Lower leg skin (tissue), 4 donors: ENCODE measurements at regions not wholly inside any gene's neighbourhood (a gene's known extent, or its start where the extent isn't known, plus 50 kb on each side); places are given as distances from the start of the nearest gene placed in this dataset.
"Not testable (repeated sequence)": the region's sequence is repeated elsewhere in the genome, so short reads cannot be mapped to it uniquely, and the experiment has no call there.

ENCODE experiments used
- DNase-seq, 2 donors: peaks; one replicate each; pipeline ENCODE4 v3.0.0-alpha.2; 2019; ENCODE audit warnings: low spot score in 2 of 2
- H3K4me3 ChIP-seq: fragments of 200-600 bp; sonication (generic); 2 replicates; pipeline ENCODE4 v1.5.1; 2017; ENCODE audit warnings: mild to moderate bottlenecking, low read depth; ENCODE audit not compliant: poor library complexity, severe bottlenecking
- CTCF ChIP-seq, 3 donors: fragments of 450-650 bp; IDR thresholded peaks; one replicate each; pipeline ENCODE4 v1.5.1; 2016; ENCODE audit warnings: antibody characterized with exemption in 3 of 3, mild to moderate bottlenecking in 3 of 3, moderate library complexity in 2 of 3
- POLR2A ChIP-seq, 2 donors: fragments of 450-650 bp; IDR thresholded peaks; one replicate each; pipeline ENCODE4 v1.6.1; 2016 to 2017; ENCODE audit warnings: antibody characterized with exemption in 2 of 2, mild to moderate bottlenecking in 1 of 2, moderate library complexity in 1 of 2
- WGBS, 2 donors: methylation state at CpG; one replicate each; pipeline ENCODE4 v1.1.5; 2018; 5-methylcytosine and 5-hydroxymethylcytosine counted together
- intact Hi-C: fragments of 100-400 bp; cut with DNase I; formaldehyde crosslinking; loops from one replicate; pipeline ENCODE4 v1.15.0; 2023; ENCODE audit warnings: low total_unique reads

- TF ChIP-seq CTCF (IDR thresholded peaks at IDR 0.05) (no peak), POLR2A (IDR thresholded peaks at IDR 0.05) (no peak)
- 42 to 58% methylated on average over 1 of the region's 1 CpG for WGBS, 2 donors
- intact Hi-C loops = no loop called here
Observed at GRCh38 chr11:81573367-81573766, 1160.3 kb downstream of the FAM181B start.

GRCh38 chr11:81570669-81571068, 1163.0 kb downstream of the FAM181B start:
- no peak overlapping the region for H3K4me3 ChIP-seq
- intact Hi-C loops = no loop called here
- no peak for TF ChIP-seq CTCF (IDR thresholded peaks at IDR 0.05)
- TF ChIP-seq POLR2A (IDR thresholded peaks at IDR 0.05) = no peak
- WGBS, 2 donors = 82 to 91% methylated on average over 2 of the region's 2 CpGs
- DNase-seq = no peak

More at GRCh38 chr11:81573367-81573766, 1160.3 kb downstream of the FAM181B start:
- H3K4me3 ChIP-seq = no peak overlapping the region
- no peak for DNase-seq

- TF ChIP-seq CTCF (IDR thresholded peaks at IDR 0.05) (no peak), POLR2A (IDR thresholded peaks at IDR 0.05) (no peak)
- WGBS, 2 donors = 0 to 46% methylated on average over 1 of the region's 1 CpG
- intact Hi-C loops = no loop called here
- H3K4me3 ChIP-seq = no peak overlapping the region
- no peak for DNase-seq
Observed at GRCh38 chr11:81569999-81570398, 1163.7 kb downstream of the FAM181B start.

- H3K4me3 ChIP-seq = no peak overlapping the region
- intact Hi-C loops = no loop called here
- DNase-seq = no peak
- no peak for TF ChIP-seq POLR2A (IDR thresholded peaks at IDR 0.05)
- TF ChIP-seq CTCF (IDR thresholded peaks at IDR 0.05) = no peak
Observed at GRCh38 chr11:81568918-81569317, 1164.7 kb downstream of the FAM181B start.

- intact Hi-C loops = no loop called here
- no peak for TF ChIP-seq CTCF (IDR thresholded peaks at IDR 0.05)
- no peak for TF ChIP-seq POLR2A (IDR thresholded peaks at IDR 0.05)
- 62 to 71% methylated on average over 1 of the region's 1 CpG for WGBS, 2 donors
- no peak for DNase-seq
- no peak overlapping the region for H3K4me3 ChIP-seq
Observed at GRCh38 chr11:81548123-81548522, 1185.5 kb downstream of the FAM181B start.

GRCh38 chr11:81539806-81540205, 1193.9 kb downstream of the FAM181B start:
- H3K4me3 ChIP-seq, intact Hi-C loops, DNase-seq: not testable (repeated sequence)
- 91 to 96% methylated on average over 12 of the region's 12 CpGs for WGBS, 2 donors
